Motor neuron (in vitro differentiated cells): ENCODE measurements at regions not wholly inside any gene's neighbourhood (a gene's known extent, or its start where the extent isn't known, plus 50 kb on each side); places are given as distances from the start of the nearest gene placed in this dataset.

ENCODE experiments used
- ATAC-seq, 8 experiments: fragments of 200-7000 bp; cut with Tn5 transposase; replicated peaks in 6 of 8; 2 replicates each; pipeline ENCODE4 v1.8.0; 2021; ENCODE audit warnings: mild to moderate bottlenecking in 8 of 8, moderate library complexity in 8 of 8
- H3K27ac ChIP-seq, 2 donors: fragments of 250-450 bp; sonication (Bioruptor Pico); 2 replicates each; pipeline ENCODE4 v1.9.0; 2021; ENCODE audit warnings: antibody characterized with exemption in 2 of 2, mild to moderate bottlenecking in 2 of 2, moderate library complexity in 1 of 2
- H3K4me1 ChIP-seq, 2 donors: fragments of 250-450 bp; sonication (Bioruptor Pico); replicated peaks in 1 of 2; 2 replicates each; pipeline ENCODE4 v1.6.1; 2021; ENCODE audit warnings: antibody characterized with exemption in 2 of 2, mild to moderate bottlenecking in 2 of 2, moderate library complexity in 1 of 2
- H3K4me3 ChIP-seq, 5 donors: fragments of 250-450 bp; sonication (Bioruptor Pico); 2 replicates each; pipeline ENCODE4 v1.9.0; 2021; ENCODE audit warnings: antibody characterized with exemption in 5 of 5, mild to moderate bottlenecking in 5 of 5, moderate library complexity in 4 of 5
- WGBS, 10 experiments: fragments of 450-650 bp; shearing (Covaris generic); methylation state at CpG; one replicate each; pipeline ENCODE4 v1.0.0; 2022; 5-methylcytosine and 5-hydroxymethylcytosine counted together
- in situ Hi-C, 9 experiments: fragments of 400-800 bp; cut with MboI; loops; one replicate each; pipeline ENCODE4 v1.15.0; 2021; ENCODE audit warnings: low sequenced_read_pairs in 9 of 9, low pct_unique_long_range_greater_than_20kb in 2 of 9; ENCODE audit not compliant: unreplicated experiment in 9 of 9

- in situ Hi-C loops = no loop called here
- Histone ChIP-seq H3K4me1 (no peaks in the 10 kb centered on the region), H3K27ac (no peak overlapping the region), H3K4me3 (no peak overlapping the region)
- peak in 5 of 8 experiments; percentile 15 to 78 (median 68) for ATAC-seq
- WGBS, 10 experiments = 40 to 83% (median 80%) methylated on average over 1 of the region's 1 CpG; no CpG with 5 or more reads in 3 of the 10 experiments
Measured at GRCh38 chr4:81651243-81651899, 179.7 kb upstream of the RASGEF1B start.

DNA sequence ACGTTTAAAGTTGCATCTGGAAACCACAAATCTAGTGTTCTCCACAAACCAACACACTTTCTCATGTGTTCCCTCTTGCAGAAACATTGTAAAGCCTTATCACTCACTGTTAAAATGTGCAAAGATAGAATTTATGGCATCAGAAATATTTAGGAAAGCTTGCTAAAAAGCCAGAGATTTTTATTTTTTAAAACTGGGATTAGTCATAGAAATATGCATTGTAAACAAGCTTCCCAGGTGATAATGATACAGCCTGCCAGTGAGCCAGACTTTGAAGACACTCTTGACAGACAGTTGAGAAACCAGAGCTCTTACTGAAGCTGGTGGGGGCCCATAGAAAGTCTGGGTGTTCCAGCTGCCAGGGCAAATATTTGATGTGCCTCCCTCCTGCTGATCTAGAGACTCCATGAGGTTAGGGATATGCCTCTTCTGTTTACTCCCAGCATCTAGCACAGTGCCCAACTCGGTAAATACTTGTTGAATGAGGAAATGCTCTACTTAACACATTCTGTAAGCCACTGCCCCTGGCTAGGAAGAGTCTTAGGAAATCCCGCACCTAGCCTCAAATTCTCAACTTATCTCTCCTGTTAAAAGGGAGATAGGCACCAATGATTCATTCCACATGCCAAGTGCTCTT is 179.0 kb upstream of the RASGEF1B start:
- Histone ChIP-seq H3K4me3 (no peak overlapping the region), H3K27ac (no peak overlapping the region), H3K4me1 (no peaks in the 10 kb centered on the region)
- 6 to 75% (median 46%) methylated on average over 1 to 3 of the region's 3 CpGs; no CpG with 5 or more reads in 2 of the 10 experiments for WGBS, 10 experiments
- ATAC-seq = peak in 4 of 8 experiments; percentile 36 to 64 (median 48)
- in situ Hi-C loops = no loop called here

- in situ Hi-C loops = no loop called here
- WGBS, 10 experiments = 13 to 100% (median 82%) methylated on average over 1 to 3 of the region's 4 CpGs; no CpG with 5 or more reads in 3 of the 10 experiments
- Histone ChIP-seq H3K4me3 (no peak overlapping the region), H3K4me1 (no peaks in the 10 kb centered on the region), H3K27ac (no peak overlapping the region)
- no peak for ATAC-seq
Measured at GRCh38 chr4:81648576-81649275, 177.0 kb upstream of the RASGEF1B start.

DNA sequence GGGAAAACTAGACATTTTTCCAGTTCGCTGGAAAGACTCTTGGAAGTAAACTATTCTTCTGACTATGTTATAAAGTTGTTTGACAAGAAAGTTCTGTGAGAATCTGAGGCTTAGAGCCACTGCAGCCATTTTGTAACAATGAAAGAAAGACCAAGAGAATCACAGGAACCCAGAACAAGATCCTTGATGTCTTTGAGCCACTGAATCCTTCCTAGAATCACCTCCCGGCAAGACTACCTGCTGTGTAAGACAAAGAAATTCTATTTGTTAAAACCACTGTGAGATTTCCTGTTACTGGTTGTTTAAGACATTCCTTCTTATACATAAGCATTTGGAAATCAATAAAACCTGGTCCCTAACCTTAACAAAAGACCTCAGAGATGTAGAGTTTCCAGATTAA is 175.7 kb upstream of the RASGEF1B start:
- no peak overlapping the region for H3K27ac ChIP-seq
- no peak for ATAC-seq
- in situ Hi-C loops = no loop called here
- H3K4me3 ChIP-seq = no peak overlapping the region
- WGBS, 10 experiments = 10 to 100% (median 63%) methylated on average over 1 to 2 of the region's 2 CpGs; no CpG with 5 or more reads in 3 of the 10 experiments
- no peaks in the 10 kb centered on the region for H3K4me1 ChIP-seq

GRCh38 chr4:81642543-81642942 is 170.8 kb upstream of the RASGEF1B start:
- ATAC-seq = no peak
- in situ Hi-C loops = no loop called here
- Histone ChIP-seq H3K27ac (no peak overlapping the region), H3K4me3 (no peak overlapping the region), H3K4me1 (no peaks in the 10 kb centered on the region)
- 0 to 100% (median 89%) methylated on average over 1 to 3 of the region's 3 CpGs for WGBS, 10 experiments

DNA sequence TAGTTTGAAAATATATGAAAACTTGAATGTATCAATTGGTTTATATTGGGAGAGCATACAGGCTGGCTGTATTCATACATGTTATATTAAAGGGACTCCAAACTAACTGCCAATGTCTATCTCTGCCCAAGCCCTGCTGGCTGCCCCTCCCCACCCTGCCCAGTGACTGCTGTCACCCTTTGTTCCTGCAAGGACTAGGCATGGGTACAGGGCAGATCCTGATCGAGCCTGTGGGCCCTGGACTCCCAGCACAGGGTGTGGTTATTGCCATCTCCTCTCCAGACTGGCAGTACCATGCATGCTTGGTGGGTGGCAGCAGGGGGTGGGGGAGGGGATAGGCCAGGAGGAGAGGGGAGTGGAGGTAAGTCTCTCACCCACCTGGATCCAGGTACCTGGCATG is 167.5 kb upstream of the RASGEF1B start:
- Histone ChIP-seq H3K4me3 (no peak overlapping the region), H3K4me1 (peaks cover 12 to 17% of the 10 kb centered on the region in 2 donors), H3K27ac (no peak overlapping the region)
- no peak for ATAC-seq
- no CpG with 5 or more reads among the region's 1 CpG for WGBS, 10 experiments
- in situ Hi-C loops = no loop called here

DNA sequence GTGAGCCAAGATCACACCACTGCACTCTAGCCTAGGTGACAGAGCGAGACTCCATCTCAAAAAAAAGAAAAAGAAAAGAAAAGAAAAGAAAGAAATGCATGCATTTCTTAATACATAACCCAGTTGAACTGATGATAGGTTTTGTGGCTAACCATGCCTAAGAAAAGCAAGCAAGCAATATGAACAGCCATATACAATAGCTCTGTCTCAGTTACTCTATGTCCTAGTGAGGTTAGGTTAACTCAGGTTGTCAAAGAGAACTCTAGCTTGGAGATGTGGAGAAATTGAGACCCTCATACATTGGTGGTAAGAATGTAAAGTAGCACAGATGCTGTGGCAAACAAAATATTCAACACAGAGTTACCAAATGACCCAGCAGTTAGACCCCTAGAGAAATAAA is 167.0 kb upstream of the RASGEF1B start:
- no peak overlapping the region for H3K27ac ChIP-seq
- H3K4me1 ChIP-seq = peaks cover 12 to 17% of the 10 kb centered on the region in 2 donors
- ATAC-seq = no peak
- 60 to 100% (median 100%) methylated on average over 1 of the region's 1 CpG; no CpG with 5 or more reads in 5 of the 10 experiments for WGBS, 10 experiments
- in situ Hi-C loops = no loop called here
- H3K4me3 ChIP-seq = no peak overlapping the region

- Histone ChIP-seq H3K4me3 (no peak overlapping the region), H3K27ac (no peak overlapping the region), H3K4me1 (peaks cover 27 to 40% of the 10 kb centered on the region in 2 donors)
- in situ Hi-C loops = no loop called here
- WGBS, 10 experiments = 0 to 100% (median 67%) methylated on average over 1 to 6 of the region's 6 CpGs; no CpG with 5 or more reads in 1 of the 10 experiments
- no peak for ATAC-seq
Measured at GRCh38 chr4:81635739-81636138, 164.0 kb upstream of the RASGEF1B start.

DNA sequence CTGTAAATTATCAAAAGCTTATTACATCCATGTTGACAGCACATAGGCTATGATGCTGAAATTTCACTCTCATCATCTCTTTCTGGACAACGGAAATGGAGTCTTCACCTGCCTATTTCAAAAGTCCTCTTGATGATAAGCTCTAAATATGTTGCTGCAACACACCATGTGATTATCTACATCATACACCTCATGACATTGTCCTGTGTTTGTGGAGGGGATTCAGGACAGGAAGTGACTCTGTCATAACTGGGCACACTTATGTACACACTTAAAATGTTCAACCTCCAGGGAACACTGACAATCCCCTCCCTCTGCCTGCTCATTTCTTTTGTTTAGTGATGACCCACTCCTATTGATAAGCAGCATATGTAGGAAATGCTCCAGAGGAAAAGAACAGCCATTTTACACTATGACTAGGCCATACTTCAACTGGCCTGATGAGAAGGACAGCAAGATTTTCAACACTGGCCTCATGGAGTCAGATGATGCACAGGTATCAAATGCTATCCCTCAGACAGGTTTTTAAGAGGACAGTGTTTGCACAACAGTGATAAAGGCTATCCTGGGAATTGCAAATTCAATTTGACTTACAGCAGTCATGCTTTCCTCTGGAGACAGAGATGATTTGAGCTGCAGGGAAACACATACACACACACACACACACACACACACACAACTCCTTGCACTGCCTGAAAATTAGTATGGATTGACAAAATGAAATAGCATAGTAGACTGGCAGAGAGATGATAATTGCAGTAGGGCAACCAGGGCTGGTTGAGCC is 163.3 kb upstream of the RASGEF1B start:
- in situ Hi-C loops = no loop called here
- H3K4me1 ChIP-seq = peaks cover 27 to 40% of the 10 kb centered on the region in 2 donors
- ATAC-seq = peak in 5 of 8 experiments; percentile 11 to 46 (median 19)
- no peak overlapping the region for H3K4me3 ChIP-seq
- WGBS, 10 experiments = 0 to 100% (median 95%) methylated on average over 1 of the region's 1 CpG; no CpG with 5 or more reads in 2 of the 10 experiments
- peak overlapping the region; percentile 7 to 26 for H3K27ac ChIP-seq

- Histone ChIP-seq H3K4me3 (no peak overlapping the region), H3K4me1 (peaks cover 27 to 40% of the 10 kb centered on the region in 2 donors), H3K27ac (no peak overlapping the region)
- no peak for ATAC-seq
- in situ Hi-C loops = no loop called here
- 51 to 100% (median 92%) methylated on average over 1 to 4 of the region's 4 CpGs; no CpG with 5 or more reads in 1 of the 10 experiments for WGBS, 10 experiments
Measured at GRCh38 chr4:81634165-81634564, 162.5 kb upstream of the RASGEF1B start.

GRCh38 chr4:81632581-81633299 is 161.0 kb upstream of the RASGEF1B start:
- in situ Hi-C loops = no loop called here
- Histone ChIP-seq H3K4me3 (no peak overlapping the region), H3K27ac (peak overlapping the region; percentile 8 to 44), H3K4me1 (peaks cover 27 to 40% of the 10 kb centered on the region in 2 donors)
- peak; percentile 44 to 70 (median 58) for ATAC-seq
- 26 to 100% (median 60%) methylated on average over 1 to 9 of the region's 9 CpGs for WGBS, 10 experiments

DNA sequence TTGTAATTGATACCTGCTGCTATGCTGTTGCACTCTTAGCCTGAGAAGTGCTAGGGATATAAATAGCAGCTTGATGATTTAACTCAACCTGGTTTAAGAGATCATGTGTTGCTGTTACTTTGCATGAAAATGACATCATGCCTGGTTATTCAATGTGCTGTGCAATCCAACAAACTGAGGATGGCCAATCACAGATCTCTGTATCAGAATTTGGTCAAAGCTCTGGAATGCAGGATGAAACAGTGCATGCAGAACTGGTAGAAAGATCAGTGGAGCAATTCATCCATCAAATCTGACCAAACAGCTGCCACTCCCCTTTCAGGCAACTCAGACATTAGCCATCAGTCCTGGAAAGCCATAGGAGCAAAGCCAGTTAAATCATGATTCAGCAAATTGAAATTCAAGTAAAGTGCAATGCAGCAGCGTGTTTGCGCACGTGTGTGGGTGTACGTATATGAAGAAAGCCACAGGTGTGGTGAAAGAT is 160.3 kb upstream of the RASGEF1B start:
- WGBS, 10 experiments = 6 to 91% (median 80%) methylated on average over 1 to 4 of the region's 4 CpGs; no CpG with 5 or more reads in 3 of the 10 experiments
- ATAC-seq = peak; percentile 88 to 96 (median 92)

More for the DNA sequence above, 160.3 kb upstream of the RASGEF1B start:
- in situ Hi-C loops = no loop called here
- H3K4me1 ChIP-seq = peaks cover 27 to 40% of the 10 kb centered on the region in 2 donors
- no peak overlapping the region for H3K4me3 ChIP-seq
- peak overlapping the region; percentile 8 to 44 for H3K27ac ChIP-seq
